OCI-LY1 (cell line): ENCODE measurements at regions not wholly inside any gene's neighbourhood (a gene's known extent, or its start where the extent isn't known, plus 50 kb on each side); places are given as distances from the start of the nearest gene placed in this dataset.

Source experiments
- EZH2 ChIP-seq: fragments of 200-600 bp; sonication (generic), shearing (Covaris generic); IDR thresholded peaks from 2 replicates; pipeline ENCODE4 v1.8.0; 2017; ENCODE audit warnings: borderline replicate concordance, mixed run types, mild to moderate bottlenecking, antibody characterized with exemption, low read length, moderate library complexity, mixed read lengths
- TF ChIP-seq, protein P1 (sequence below): fragments of 200-600 bp; sonication (generic), shearing (Covaris generic); IDR thresholded peaks from 2 replicates; pipeline ENCODE4 v1.5.1; 2017; ENCODE audit warnings: mild to moderate bottlenecking, antibody characterized with exemption, low read length, moderate library complexity, mixed read lengths

DNA sequence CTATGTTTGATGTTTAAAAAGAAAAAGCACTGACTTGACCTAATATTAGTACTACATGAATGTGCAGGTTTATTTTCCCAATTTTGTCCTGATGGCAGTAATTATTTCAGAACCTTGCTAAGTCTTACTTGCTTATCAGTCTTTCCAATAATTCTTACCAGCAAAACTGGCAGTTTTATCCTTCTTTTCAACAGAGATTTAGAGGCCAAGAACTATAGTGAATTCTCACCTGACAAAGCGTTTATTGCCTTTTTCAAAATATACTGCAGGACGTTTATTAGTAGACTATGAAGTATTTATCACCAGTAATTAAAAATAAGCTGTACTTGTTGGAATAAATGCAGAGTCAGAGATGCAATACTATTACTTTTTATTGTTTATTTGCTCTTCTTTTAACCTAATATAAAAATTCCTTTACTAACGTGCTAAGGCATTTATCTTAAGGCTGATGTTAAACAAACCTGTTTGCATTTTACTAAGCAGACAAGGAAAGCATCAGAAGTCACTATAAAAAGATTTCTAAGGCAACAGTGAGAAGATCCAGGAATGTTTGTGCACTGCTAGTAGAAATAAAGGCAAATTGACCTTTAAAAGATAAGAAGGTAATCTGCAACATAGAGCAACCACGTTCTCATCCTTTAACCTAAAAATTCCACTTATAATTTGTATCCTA, 80.3 kb upstream of the NOCT start:
- TF ChIP-seq, protein P1, sequence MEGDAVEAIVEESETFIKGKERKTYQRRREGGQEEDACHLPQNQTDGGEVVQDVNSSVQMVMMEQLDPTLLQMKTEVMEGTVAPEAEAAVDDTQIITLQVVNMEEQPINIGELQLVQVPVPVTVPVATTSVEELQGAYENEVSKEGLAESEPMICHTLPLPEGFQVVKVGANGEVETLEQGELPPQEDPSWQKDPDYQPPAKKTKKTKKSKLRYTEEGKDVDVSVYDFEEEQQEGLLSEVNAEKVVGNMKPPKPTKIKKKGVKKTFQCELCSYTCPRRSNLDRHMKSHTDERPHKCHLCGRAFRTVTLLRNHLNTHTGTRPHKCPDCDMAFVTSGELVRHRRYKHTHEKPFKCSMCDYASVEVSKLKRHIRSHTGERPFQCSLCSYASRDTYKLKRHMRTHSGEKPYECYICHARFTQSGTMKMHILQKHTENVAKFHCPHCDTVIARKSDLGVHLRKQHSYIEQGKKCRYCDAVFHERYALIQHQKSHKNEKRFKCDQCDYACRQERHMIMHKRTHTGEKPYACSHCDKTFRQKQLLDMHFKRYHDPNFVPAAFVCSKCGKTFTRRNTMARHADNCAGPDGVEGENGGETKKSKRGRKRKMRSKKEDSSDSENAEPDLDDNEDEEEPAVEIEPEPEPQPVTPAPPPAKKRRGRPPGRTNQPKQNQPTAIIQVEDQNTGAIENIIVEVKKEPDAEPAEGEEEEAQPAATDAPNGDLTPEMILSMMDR: no peak
- TF ChIP-seq EZH2: no peak
